ENCODE measurements at regions not wholly inside any gene's neighbourhood (a gene's known extent, or its start where the extent isn't known, plus 50 kb on each side); places are given as distances from the start of the nearest gene placed in this dataset.

DNA sequence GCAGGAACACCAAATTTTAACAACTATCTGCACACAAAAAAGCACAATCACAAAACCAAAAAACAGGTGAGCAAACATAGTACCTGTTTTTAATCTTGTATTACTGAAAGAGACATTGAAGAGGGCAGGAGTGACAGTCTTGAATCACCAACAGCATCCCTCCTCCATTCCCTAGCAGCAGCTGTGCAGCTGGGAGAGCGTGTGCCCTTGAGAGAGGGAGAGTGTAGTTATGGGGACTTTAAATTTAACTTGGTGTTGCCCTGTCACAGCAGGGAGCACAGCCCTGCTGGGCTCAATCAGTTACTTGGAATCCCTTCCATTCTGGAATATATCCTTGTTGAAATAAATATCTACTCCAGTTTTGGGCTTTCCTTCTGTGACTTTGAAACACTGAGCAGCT, 1938.7 kb upstream of the NUDT12 start:
- no peak for TF ChIP-seq CTCF (IDR thresholded peaks at IDR 0.05; ENCODE audit: low read depth, low read length)
- no peak for TF ChIP-seq EZH2phosphoT487 (IDR thresholded peaks at IDR 0.05; ENCODE audit: low read depth)
